ENCODE measurements at regions not wholly inside any gene's neighbourhood (a gene's known extent, or its start where the extent isn't known, plus 50 kb on each side); places are given as distances from the start of the nearest gene placed in this dataset.

- no peak for TF ChIP-seq CTCF (conservative IDR thresholded peaks at IDR 0.05)
- H3K27ac ChIP-seq = no peak overlapping the region
Observed at GRCh38 chr9:13728131-13728530, 448.6 kb upstream of the MPDZ start.

- no peak overlapping the region for H3K27ac ChIP-seq
- no peak for TF ChIP-seq CTCF (conservative IDR thresholded peaks at IDR 0.05)
Observed at GRCh38 chr9:13726746-13727145, 447.3 kb upstream of the MPDZ start.

- no peak for TF ChIP-seq CTCF (conservative IDR thresholded peaks at IDR 0.05)
- no peak overlapping the region for H3K27ac ChIP-seq
Observed at GRCh38 chr9:13725516-13725915, 446.0 kb upstream of the MPDZ start.

GRCh38 chr9:13721481-13722235, 442.2 kb upstream of the MPDZ start:
- no peak overlapping the region for H3K27ac ChIP-seq
- no peak for TF ChIP-seq CTCF (conservative IDR thresholded peaks at IDR 0.05)

GRCh38 chr9:13719981-13720676, 440.6 kb upstream of the MPDZ start:
- no peak overlapping the region for H3K27ac ChIP-seq
- no peak for TF ChIP-seq CTCF (conservative IDR thresholded peaks at IDR 0.05)

GRCh38 chr9:13719446-13719845, 440.0 kb upstream of the MPDZ start:
- no peak for TF ChIP-seq CTCF (conservative IDR thresholded peaks at IDR 0.05)
- H3K27ac ChIP-seq = no peak overlapping the region

- no peak for TF ChIP-seq CTCF (conservative IDR thresholded peaks at IDR 0.05)
- no peak overlapping the region for H3K27ac ChIP-seq
Observed at GRCh38 chr9:13718539-13718938, 439.0 kb upstream of the MPDZ start.
